OCI-LY1 (cell line): ENCODE measurements at regions not wholly inside any gene's neighbourhood (a gene's known extent, or its start where the extent isn't known, plus 50 kb on each side); places are given as distances from the start of the nearest gene placed in this dataset.

Experiments used
- H2AFZ ChIP-seq: fragments of 200-600 bp; sonication (generic), shearing (Covaris generic); 2 replicates; pipeline ENCODE4 v1.6.0; 2014; ENCODE audit warnings: antibody characterized with exemption, mild to moderate bottlenecking, low read length
- H3F3A ChIP-seq: fragments of 200-600 bp; sonication (generic), shearing (Covaris generic); 2 replicates; pipeline ENCODE4 v1.6.0; 2014; ENCODE audit warnings: mild to moderate bottlenecking, antibody characterized with exemption, low read length, moderate library complexity; ENCODE audit not compliant: insufficient read depth
- H3K27ac ChIP-seq: fragments of 200-600 bp; sonication (generic); 2 replicates; pipeline ENCODE4 v1.5.1; 2014; ENCODE audit warnings: low read length, mixed run types, mild to moderate bottlenecking, low read depth; ENCODE audit not compliant: poor library complexity, severe bottlenecking
- H3K27me3 ChIP-seq: fragments of 200-600 bp; sonication (generic); 2 replicates; pipeline ENCODE4 v1.6.0; 2014; ENCODE audit warnings: antibody characterized with exemption, mild to moderate bottlenecking, low read length, moderate library complexity; ENCODE audit not compliant: insufficient read depth
- H3K36me3 ChIP-seq: fragments of 200-600 bp; sonication (generic); 2 replicates; pipeline ENCODE4 v1.6.1; 2014; ENCODE audit warnings: mild to moderate bottlenecking, antibody characterized with exemption, low read length, moderate library complexity, mixed read lengths; ENCODE audit not compliant: insufficient read depth
- H3K4me1 ChIP-seq: fragments of 200-600 bp; sonication (generic); 2 replicates; pipeline ENCODE4 v1.5.1; 2014; ENCODE audit warnings: mild to moderate bottlenecking, low read length, moderate library complexity; ENCODE audit not compliant: insufficient read depth, severe bottlenecking
- H3K4me2 ChIP-seq: fragments of 200-600 bp; sonication (generic), shearing (Covaris generic); 2 replicates; pipeline ENCODE4 v1.6.1; 2014; ENCODE audit warnings: low read length
- H3K4me3 ChIP-seq: fragments of 200-600 bp; sonication (generic); 2 replicates; pipeline ENCODE4 v1.5.1; 2014; ENCODE audit warnings: low read length, low read depth, mild to moderate bottlenecking, mixed read lengths; ENCODE audit not compliant: poor library complexity, severe bottlenecking
- H3K79me2 ChIP-seq: fragments of 200-600 bp; shearing (Covaris generic); 2 replicates; pipeline ENCODE4 v1.6.1; 2016; ENCODE audit warnings: mixed run types, low read length, mixed read lengths; ENCODE audit not compliant: insufficient read depth
- H3K9ac ChIP-seq: fragments of 200-600 bp; sonication (generic), shearing (Covaris generic); 2 replicates; pipeline ENCODE4 v1.6.1; 2014; ENCODE audit warnings: mild to moderate bottlenecking, low read length, mixed read lengths
- H3K9me2 ChIP-seq: fragments of 200-600 bp; sonication (generic), shearing (Covaris generic); 2 replicates; pipeline ENCODE4 v1.6.1; 2014; ENCODE audit warnings: low read depth, mild to moderate bottlenecking, low read length, mixed read lengths
- H3K9me3 ChIP-seq: fragments of 200-600 bp; shearing (Covaris generic); 2 replicates; pipeline ENCODE4 v1.6.1; 2014; ENCODE audit warnings: low read length, mixed read lengths
- H4K20me1 ChIP-seq: fragments of 200-600 bp; sonication (generic), shearing (Covaris generic); 2 replicates; pipeline ENCODE4 v1.6.0; 2016; ENCODE audit warnings: mild to moderate bottlenecking, low read length; ENCODE audit not compliant: insufficient read depth
- CTCF ChIP-seq: fragments of 200-600 bp; sonication (generic), shearing (Covaris generic); IDR thresholded peaks from 2 replicates; pipeline ENCODE4 v1.5.1; 2017; ENCODE audit warnings: mild to moderate bottlenecking, antibody characterized with exemption, low read length, moderate library complexity, mixed read lengths
- EZH2 ChIP-seq: fragments of 200-600 bp; sonication (generic), shearing (Covaris generic); IDR thresholded peaks from 2 replicates; pipeline ENCODE4 v1.8.0; 2017; ENCODE audit warnings: borderline replicate concordance, mixed run types, mild to moderate bottlenecking, antibody characterized with exemption, low read length, moderate library complexity, mixed read lengths

GRCh38 chr20:48286601-48287000, 501.3 kb upstream of the SULF2 start:
- H2AFZ ChIP-seq = no peak overlapping the region
- no peaks in the 10 kb centered on the region for H3K9me3 ChIP-seq
- H3K4me2 ChIP-seq = no peak overlapping the region
- H3K4me3 ChIP-seq = no peak overlapping the region
- no peaks in the 10 kb centered on the region for H3K36me3 ChIP-seq
- H3K9me2 ChIP-seq = no peaks in the 10 kb centered on the region
- TF ChIP-seq CTCF (no peak), EZH2 (no peak)
- H3K27me3 ChIP-seq = no peaks in the 10 kb centered on the region
- no peak overlapping the region for H3K9ac ChIP-seq
- H4K20me1 ChIP-seq = no peaks in the 10 kb centered on the region
- no peaks in the 10 kb centered on the region for H3K79me2 ChIP-seq
- H3K27ac ChIP-seq = no peak overlapping the region
- H3F3A ChIP-seq = no peaks in the 10 kb centered on the region
- no peaks in the 10 kb centered on the region for H3K4me1 ChIP-seq

GRCh38 chr20:48285656-48286055, 500.4 kb upstream of the SULF2 start:
- no peaks in the 10 kb centered on the region for H3K9me2 ChIP-seq
- no peak overlapping the region for H3K27ac ChIP-seq
- H3K4me2 ChIP-seq = no peak overlapping the region
- no peaks in the 10 kb centered on the region for H3K36me3 ChIP-seq
- no peaks in the 10 kb centered on the region for H3K27me3 ChIP-seq
- no peaks in the 10 kb centered on the region for H3F3A ChIP-seq
- TF ChIP-seq CTCF (no peak), EZH2 (no peak)
- no peak overlapping the region for H3K9ac ChIP-seq
- no peak overlapping the region for H2AFZ ChIP-seq
- no peaks in the 10 kb centered on the region for H3K79me2 ChIP-seq
- no peaks in the 10 kb centered on the region for H3K9me3 ChIP-seq
- no peaks in the 10 kb centered on the region for H4K20me1 ChIP-seq
- H3K4me3 ChIP-seq = no peak overlapping the region
- no peaks in the 10 kb centered on the region for H3K4me1 ChIP-seq

DNA sequence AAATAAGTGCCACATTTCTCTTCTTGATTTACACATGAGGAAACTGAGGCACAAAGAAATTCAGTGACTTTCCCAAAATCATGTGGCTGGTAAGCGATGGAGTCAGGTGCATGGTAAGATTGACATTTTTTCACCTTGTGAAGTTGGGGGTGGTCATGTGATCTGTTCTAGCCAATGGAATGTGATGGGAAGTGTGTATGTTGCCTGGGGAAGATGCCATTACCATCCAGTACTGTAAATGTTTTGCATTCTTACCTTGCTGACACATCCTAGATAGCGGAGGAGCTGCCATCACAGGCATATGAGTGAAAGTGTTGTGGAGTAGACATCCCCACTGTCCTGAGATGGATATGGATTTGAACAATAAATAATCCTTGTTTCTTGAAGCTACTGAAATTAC, 499.6 kb upstream of the SULF2 start:
- Histone ChIP-seq H3K4me1 (no peaks in the 10 kb centered on the region), H3K27ac (no peak overlapping the region), H2AFZ (no peak overlapping the region), H3K79me2 (no peaks in the 10 kb centered on the region), H3F3A (no peaks in the 10 kb centered on the region), H3K9me2 (no peaks in the 10 kb centered on the region), H3K4me2 (no peak overlapping the region), H3K9ac (no peak overlapping the region), H3K27me3 (no peaks in the 10 kb centered on the region), H3K9me3 (no peaks in the 10 kb centered on the region), H4K20me1 (no peaks in the 10 kb centered on the region), H3K36me3 (no peaks in the 10 kb centered on the region), H3K4me3 (no peak overlapping the region)
- TF ChIP-seq EZH2 = no peak
- TF ChIP-seq CTCF = no peak
